ENCODE measurements at regions not wholly inside any gene's neighbourhood (a gene's known extent, or its start where the extent isn't known, plus 50 kb on each side); places are given as distances from the start of the nearest gene placed in this dataset.

- intact Hi-C loops (cut with DNase I; ENCODE audit: low total_unique reads) = no loop called here
- no peak for TF ChIP-seq CTCF (IDR thresholded peaks at IDR 0.05)
- H3K27me3 ChIP-seq = no peaks in the 10 kb centered on the region
These were observed 286.7 kb downstream of the ELAVL2 start for GRCh38 chr9:23539311-23539710.

GRCh38 chr9:23541976-23542375 lies 284.1 kb downstream of the ELAVL2 start:
- Histone ChIP-seq H3K4me1 (peaks cover 0 to 6% (median 0%) of the 10 kb centered on the region in 4 donors), H3K36me3 (no peaks in the 10 kb centered on the region), H3K27me3 (no peaks in the 10 kb centered on the region), H3K27ac (no peak overlapping the region), H3K9me3 (no peaks in the 10 kb centered on the region), H3K4me3 (no peak overlapping the region)
- DNase-seq = no peak
- intact Hi-C loops (cut with DNase I; ENCODE audit: low total_unique reads) = no loop called here
- no peak for TF ChIP-seq CTCF (IDR thresholded peaks at IDR 0.05)

More at GRCh38 chr9:23539311-23539710, 286.7 kb downstream of the ELAVL2 start:
- H3K4me3 ChIP-seq = no peak overlapping the region
- H3K9me3 ChIP-seq = no peaks in the 10 kb centered on the region
- DNase-seq = no peak
- no peaks in the 10 kb centered on the region for H3K36me3 ChIP-seq
- no peak overlapping the region for H3K27ac ChIP-seq
- peaks cover 0 to 6% (median 0%) of the 10 kb centered on the region in 4 donors for H3K4me1 ChIP-seq

GRCh38 chr9:23542438-23542837 lies 283.6 kb downstream of the ELAVL2 start:
- H3K9me3 ChIP-seq = no peaks in the 10 kb centered on the region
- no peaks in the 10 kb centered on the region for H3K36me3 ChIP-seq
- H3K27ac ChIP-seq = no peak overlapping the region
- intact Hi-C loops (cut with DNase I; ENCODE audit: low total_unique reads) = no loop called here
- no peak overlapping the region for H3K4me3 ChIP-seq
- no peak for TF ChIP-seq CTCF (IDR thresholded peaks at IDR 0.05)
- no peaks in the 10 kb centered on the region for H3K27me3 ChIP-seq
- no peak for DNase-seq
- peaks cover 0 to 5% (median 0%) of the 10 kb centered on the region in 4 donors for H3K4me1 ChIP-seq

GRCh38 chr9:23542927-23543326 lies 283.1 kb downstream of the ELAVL2 start:
- no peak for TF ChIP-seq CTCF (IDR thresholded peaks at IDR 0.05)
- no peak overlapping the region for H3K27ac ChIP-seq
- H3K4me1 ChIP-seq = peaks cover 0 to under 1% (median 0%) of the 10 kb centered on the region in 4 donors
- intact Hi-C loops (cut with DNase I; ENCODE audit: low total_unique reads) = no loop called here
- H3K27me3 ChIP-seq = no peaks in the 10 kb centered on the region
- H3K9me3 ChIP-seq = no peaks in the 10 kb centered on the region
- H3K4me3 ChIP-seq = no peak overlapping the region
- H3K36me3 ChIP-seq = no peaks in the 10 kb centered on the region
- DNase-seq = no peak

GRCh38 chr9:23543419-23543818 lies 282.6 kb downstream of the ELAVL2 start:
- Histone ChIP-seq H3K4me1 (no peaks in the 10 kb centered on the region), H3K4me3 (no peak overlapping the region), H3K27me3 (no peaks in the 10 kb centered on the region), H3K27ac (no peak overlapping the region), H3K9me3 (no peaks in the 10 kb centered on the region), H3K36me3 (no peaks in the 10 kb centered on the region)
- no peak for TF ChIP-seq CTCF (IDR thresholded peaks at IDR 0.05)
- no peak for DNase-seq
- intact Hi-C loops (cut with DNase I; ENCODE audit: low total_unique reads) = no loop called here

- intact Hi-C loops (cut with DNase I; ENCODE audit: low total_unique reads) = no loop called here
- DNase-seq = no peak
- Histone ChIP-seq H3K9me3 (no peaks in the 10 kb centered on the region), H3K27me3 (no peaks in the 10 kb centered on the region), H3K4me1 (no peaks in the 10 kb centered on the region), H3K36me3 (no peaks in the 10 kb centered on the region), H3K4me3 (no peak overlapping the region), H3K27ac (no peak overlapping the region)
- no peak for TF ChIP-seq CTCF (IDR thresholded peaks at IDR 0.05)
These were observed 280.3 kb downstream of the ELAVL2 start for GRCh38 chr9:23545728-23546127.
